ENCODE measurements at regions not wholly inside any gene's neighbourhood (a gene's known extent, or its start where the extent isn't known, plus 50 kb on each side); places are given as distances from the start of the nearest gene placed in this dataset.

DNA sequence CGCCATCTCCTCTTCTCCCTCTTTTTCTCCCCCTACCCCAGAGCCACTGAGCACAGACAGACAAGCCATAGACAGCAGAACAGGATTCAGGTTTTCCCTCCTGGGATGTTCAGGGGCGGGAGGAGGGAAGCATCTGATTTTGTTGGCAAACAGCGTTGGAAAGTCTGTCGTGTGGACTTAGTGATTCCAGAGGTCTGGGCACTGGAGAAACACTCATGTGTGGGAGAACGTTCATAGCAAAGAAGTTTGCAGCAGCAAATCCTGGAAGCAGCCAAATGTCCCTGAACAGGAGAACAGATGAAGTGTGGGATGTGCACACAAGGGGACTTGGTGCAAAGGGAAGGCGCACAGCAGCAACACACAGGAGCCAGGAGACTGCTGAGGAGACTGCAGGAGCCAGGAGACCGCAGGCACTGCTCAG is 264.1 kb upstream of the CDYL start:
- TF ChIP-seq CTCF (IDR thresholded peaks at IDR 0.05) = no peak
- no peak for TF ChIP-seq POLR2AphosphoS5 (IDR thresholded peaks at IDR 0.05)
- no peak for TF ChIP-seq POLR2A (IDR thresholded peaks at IDR 0.05; ENCODE audit: low read depth)
